ENCODE measurements at regions not wholly inside any gene's neighbourhood (a gene's known extent, or its start where the extent isn't known, plus 50 kb on each side); places are given as distances from the start of the nearest gene placed in this dataset.

GRCh38 chr3:197443506-197443905, 112.3 kb downstream of the BDH1 start:
- no peak overlapping the region for H3K4me3 ChIP-seq (IDR thresholded peaks at IDR 0.05; ENCODE audit: insufficient read depth, low read depth, low read length)
- H3K9ac ChIP-seq, result no peak overlapping the region
- no peak overlapping the region for H2AFZ ChIP-seq (ENCODE audit: low read depth)
- no peaks in the 10 kb centered on the region for H3K27me3 ChIP-seq (ENCODE audit: insufficient read depth, low read depth)
- no peaks in the 10 kb centered on the region for H4K20me1 ChIP-seq (ENCODE audit: insufficient read depth)
- no peaks in the 10 kb centered on the region for H3K36me3 ChIP-seq (ENCODE audit: insufficient read depth)
- no peaks in the 10 kb centered on the region for H3K4me1 ChIP-seq (ENCODE audit: low read depth, poor library complexity, severe bottlenecking)
- no peak overlapping the region for H3K27ac ChIP-seq
- TF ChIP-seq, protein P1, sequence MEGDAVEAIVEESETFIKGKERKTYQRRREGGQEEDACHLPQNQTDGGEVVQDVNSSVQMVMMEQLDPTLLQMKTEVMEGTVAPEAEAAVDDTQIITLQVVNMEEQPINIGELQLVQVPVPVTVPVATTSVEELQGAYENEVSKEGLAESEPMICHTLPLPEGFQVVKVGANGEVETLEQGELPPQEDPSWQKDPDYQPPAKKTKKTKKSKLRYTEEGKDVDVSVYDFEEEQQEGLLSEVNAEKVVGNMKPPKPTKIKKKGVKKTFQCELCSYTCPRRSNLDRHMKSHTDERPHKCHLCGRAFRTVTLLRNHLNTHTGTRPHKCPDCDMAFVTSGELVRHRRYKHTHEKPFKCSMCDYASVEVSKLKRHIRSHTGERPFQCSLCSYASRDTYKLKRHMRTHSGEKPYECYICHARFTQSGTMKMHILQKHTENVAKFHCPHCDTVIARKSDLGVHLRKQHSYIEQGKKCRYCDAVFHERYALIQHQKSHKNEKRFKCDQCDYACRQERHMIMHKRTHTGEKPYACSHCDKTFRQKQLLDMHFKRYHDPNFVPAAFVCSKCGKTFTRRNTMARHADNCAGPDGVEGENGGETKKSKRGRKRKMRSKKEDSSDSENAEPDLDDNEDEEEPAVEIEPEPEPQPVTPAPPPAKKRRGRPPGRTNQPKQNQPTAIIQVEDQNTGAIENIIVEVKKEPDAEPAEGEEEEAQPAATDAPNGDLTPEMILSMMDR (conservative IDR thresholded peaks at IDR 0.05; ENCODE audit: low read depth, low read length), result no peak
- H3K4me2 ChIP-seq, result no peak overlapping the region
- H3K79me2 ChIP-seq (ENCODE audit: insufficient read depth, low read depth), result no peaks in the 10 kb centered on the region

DNA sequence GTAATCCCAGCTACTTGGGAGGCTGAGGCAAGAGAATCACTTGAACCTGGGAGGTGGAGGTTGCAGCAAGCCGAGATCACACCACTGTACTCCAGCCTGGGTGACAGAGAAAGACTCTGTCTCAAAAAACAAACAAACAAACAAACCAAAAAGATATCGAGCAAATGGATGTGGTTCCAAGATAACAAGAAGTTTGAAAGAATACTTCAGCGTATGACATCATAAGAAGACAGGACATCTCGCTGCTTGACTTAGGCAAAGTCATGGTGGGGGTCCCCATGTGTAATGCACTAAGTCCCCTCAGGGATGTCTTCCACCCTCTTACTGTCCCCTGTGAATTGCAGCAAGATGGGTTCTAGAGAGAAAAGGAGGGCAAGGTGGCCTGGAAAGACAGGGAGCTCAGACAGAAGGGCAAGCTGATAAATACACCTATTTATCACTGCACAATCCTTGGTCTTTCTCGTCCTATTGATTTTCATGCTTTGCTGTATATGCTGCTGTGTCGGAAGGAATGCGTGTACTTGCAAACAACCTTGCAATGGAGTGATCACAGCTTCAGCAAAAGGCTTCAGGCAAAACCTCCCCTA, 115.0 kb downstream of the BDH1 start:
- no peak overlapping the region for H2AFZ ChIP-seq (ENCODE audit: low read depth)
- H4K20me1 ChIP-seq (ENCODE audit: insufficient read depth), result no peaks in the 10 kb centered on the region
- no peaks in the 10 kb centered on the region for H3K79me2 ChIP-seq (ENCODE audit: insufficient read depth, low read depth)
- no peaks in the 10 kb centered on the region for H3K27me3 ChIP-seq (ENCODE audit: insufficient read depth, low read depth)
- no peaks in the 10 kb centered on the region for H3K36me3 ChIP-seq (ENCODE audit: insufficient read depth)
- H3K4me1 ChIP-seq (ENCODE audit: low read depth, poor library complexity, severe bottlenecking), result no peaks in the 10 kb centered on the region
- H3K9ac ChIP-seq, result no peak overlapping the region
- H3K4me3 ChIP-seq (IDR thresholded peaks at IDR 0.05; ENCODE audit: insufficient read depth, low read depth, low read length), result no peak overlapping the region
- no peak overlapping the region for H3K4me2 ChIP-seq
- H3K27ac ChIP-seq, result no peak overlapping the region
- TF ChIP-seq, protein P1 (conservative IDR thresholded peaks at IDR 0.05; ENCODE audit: low read depth, low read length), result no peak

- TF ChIP-seq, protein P1 (conservative IDR thresholded peaks at IDR 0.05; ENCODE audit: low read depth, low read length), result no peak
- no peak overlapping the region for H3K27ac ChIP-seq
- no peaks in the 10 kb centered on the region for H3K36me3 ChIP-seq (ENCODE audit: insufficient read depth)
Observed at GRCh38 chr3:197438906-197439305, 116.9 kb downstream of the BDH1 start.

DNA sequence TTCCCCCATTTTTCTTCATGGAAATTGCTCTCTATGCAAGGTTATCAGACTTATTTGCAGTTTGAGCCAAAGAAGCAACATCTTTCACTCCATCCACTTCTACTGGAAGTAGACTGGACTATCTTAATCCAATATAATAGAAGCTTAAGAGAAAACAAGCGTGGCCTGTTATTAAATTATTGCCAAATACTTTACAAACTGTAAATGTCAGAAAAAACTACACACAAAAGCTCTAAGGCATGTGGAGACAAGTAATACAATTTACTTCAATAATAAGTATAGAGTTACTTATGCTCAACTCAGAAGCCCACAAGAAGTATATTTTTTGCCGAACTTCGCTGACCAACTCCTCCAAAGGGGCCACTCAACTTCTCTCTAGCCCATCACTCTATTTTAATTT, 120.3 kb downstream of the BDH1 start:
- TF ChIP-seq, protein P1 (conservative IDR thresholded peaks at IDR 0.05; ENCODE audit: low read depth, low read length), result no peak
- H3K4me3 ChIP-seq (IDR thresholded peaks at IDR 0.05; ENCODE audit: insufficient read depth, low read depth, low read length), result no peak overlapping the region
- H3K4me1 ChIP-seq (ENCODE audit: low read depth, poor library complexity, severe bottlenecking), result no peaks in the 10 kb centered on the region
- H3K27me3 ChIP-seq (ENCODE audit: insufficient read depth, low read depth), result no peaks in the 10 kb centered on the region
- H3K4me2 ChIP-seq, result no peak overlapping the region
- no peaks in the 10 kb centered on the region for H3K79me2 ChIP-seq (ENCODE audit: insufficient read depth, low read depth)
- no peak overlapping the region for H2AFZ ChIP-seq (ENCODE audit: low read depth)
- H4K20me1 ChIP-seq (ENCODE audit: insufficient read depth), result no peaks in the 10 kb centered on the region
- no peak overlapping the region for H3K9ac ChIP-seq
- H3K27ac ChIP-seq, result no peak overlapping the region
- no peaks in the 10 kb centered on the region for H3K36me3 ChIP-seq (ENCODE audit: insufficient read depth)

More at GRCh38 chr3:197438906-197439305, 116.9 kb downstream of the BDH1 start:
- Histone ChIP-seq H4K20me1 (ENCODE audit: insufficient read depth) (no peaks in the 10 kb centered on the region), H2AFZ (ENCODE audit: low read depth) (no peak overlapping the region), H3K9ac (no peak overlapping the region), H3K4me2 (no peak overlapping the region), H3K4me1 (ENCODE audit: low read depth, poor library complexity, severe bottlenecking) (no peaks in the 10 kb centered on the region), H3K79me2 (ENCODE audit: insufficient read depth, low read depth) (no peaks in the 10 kb centered on the region), H3K4me3 (IDR thresholded peaks at IDR 0.05; ENCODE audit: insufficient read depth, low read depth, low read length) (no peak overlapping the region), H3K27me3 (ENCODE audit: insufficient read depth, low read depth) (no peaks in the 10 kb centered on the region)

All from KMS-11 (cell line).